ENCODE measurements at regions not wholly inside any gene's neighbourhood (a gene's known extent, or its start where the extent isn't known, plus 50 kb on each side); places are given as distances from the start of the nearest gene placed in this dataset.

- no peak for DNase-seq
These were observed 292.6 kb upstream of the CAND1 start for GRCh38 chr12:66976526-66976925.

- no peak for DNase-seq
These were observed 290.4 kb upstream of the CAND1 start for GRCh38 chr12:66978802-66979201.

GRCh38 chr12:66979251-66979650, 289.9 kb upstream of the CAND1 start:
- no peak for DNase-seq

GRCh38 chr12:66984077-66984476, 285.1 kb upstream of the CAND1 start:
- DNase-seq, result no peak

DNA sequence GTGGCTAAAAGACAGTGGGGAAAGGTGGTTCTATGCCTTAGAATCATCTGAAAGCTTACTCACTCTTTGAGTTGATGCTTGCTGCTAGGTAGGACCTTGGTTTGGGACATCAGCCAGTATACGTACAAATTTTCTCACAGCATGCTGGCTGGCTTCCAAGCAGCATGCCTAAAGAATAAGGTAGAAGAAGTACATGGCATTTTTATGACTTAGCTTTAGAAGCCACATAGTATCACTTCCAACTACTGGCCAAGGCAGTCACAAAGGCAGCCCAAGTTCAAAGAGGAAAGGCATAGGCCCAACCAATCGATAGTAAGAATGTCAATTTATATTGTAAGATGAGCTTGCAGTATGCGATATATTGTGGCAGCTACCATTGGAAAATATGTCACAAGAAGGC, 284.2 kb upstream of the CAND1 start:
- no peak for DNase-seq

DNA sequence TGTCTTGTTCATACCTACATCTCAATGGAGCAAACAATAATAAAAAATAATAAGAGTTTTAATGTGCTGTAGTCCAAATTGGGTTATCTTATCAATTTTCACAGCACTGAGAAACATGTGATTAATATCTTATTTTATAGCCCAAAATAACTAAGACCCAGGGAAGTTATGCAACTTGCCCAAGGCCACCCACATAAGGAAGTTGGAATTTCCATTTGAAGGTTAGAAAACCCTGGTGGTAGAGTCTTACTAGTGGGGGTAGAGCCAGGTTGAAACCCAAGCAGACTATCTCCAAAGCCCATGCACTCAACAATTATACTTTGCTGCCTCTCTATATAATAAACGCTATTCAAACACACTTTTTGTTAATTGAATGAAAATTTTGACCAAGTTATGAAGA, 270.0 kb upstream of the CAND1 start:
- no peak for DNase-seq

DNA sequence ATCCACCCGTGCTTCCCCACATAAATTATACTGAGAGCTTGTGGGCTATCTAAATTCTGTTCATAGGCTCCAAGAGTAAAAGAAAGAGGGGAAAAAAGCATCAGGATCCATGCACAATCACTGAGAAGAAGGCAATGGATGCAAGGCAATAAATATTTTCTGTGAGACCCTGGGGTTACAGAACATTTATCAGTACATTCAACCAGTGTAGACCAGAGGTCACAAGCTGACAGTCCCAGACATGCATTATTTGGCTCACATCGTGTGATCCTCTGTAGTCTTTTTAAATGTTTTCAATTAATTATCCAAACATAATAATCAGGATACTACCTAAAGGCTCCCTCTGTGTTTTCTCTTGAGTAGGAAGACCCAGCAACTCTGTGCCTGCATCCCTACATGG, 267.9 kb upstream of the CAND1 start:
- DNase-seq, result no peak

- DNase-seq, result no peak
These were observed 266.4 kb upstream of the CAND1 start for GRCh38 chr12:67002720-67003119.

- no peak for DNase-seq
These were observed 262.5 kb upstream of the CAND1 start for GRCh38 chr12:67006610-67007009.

- DNase-seq, result no peak
These were observed 254.5 kb upstream of the CAND1 start for GRCh38 chr12:67014642-67015041.

- no peak for DNase-seq
These were observed 251.1 kb upstream of the CAND1 start for GRCh38 chr12:67018105-67018504.

DNA sequence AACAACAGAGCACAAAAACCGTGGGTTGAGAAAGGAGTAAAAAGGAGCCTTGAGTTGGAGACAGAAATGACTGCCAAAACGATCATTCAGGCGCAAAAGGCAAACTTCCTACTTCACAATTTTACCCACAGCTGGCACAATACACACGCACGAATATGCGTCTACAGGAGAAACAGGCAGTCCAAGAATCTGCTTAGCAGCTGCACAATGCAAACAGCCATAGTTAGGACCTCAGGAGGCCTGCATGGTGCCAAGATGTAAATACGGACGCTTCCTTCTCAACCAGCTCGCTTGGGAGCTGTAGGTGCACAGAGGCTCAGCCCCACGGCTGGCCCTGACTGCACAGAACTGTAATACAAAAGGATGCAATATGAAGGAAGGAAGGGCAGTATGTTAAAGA, 250.1 kb upstream of the CAND1 start:
- no peak for DNase-seq

DNA sequence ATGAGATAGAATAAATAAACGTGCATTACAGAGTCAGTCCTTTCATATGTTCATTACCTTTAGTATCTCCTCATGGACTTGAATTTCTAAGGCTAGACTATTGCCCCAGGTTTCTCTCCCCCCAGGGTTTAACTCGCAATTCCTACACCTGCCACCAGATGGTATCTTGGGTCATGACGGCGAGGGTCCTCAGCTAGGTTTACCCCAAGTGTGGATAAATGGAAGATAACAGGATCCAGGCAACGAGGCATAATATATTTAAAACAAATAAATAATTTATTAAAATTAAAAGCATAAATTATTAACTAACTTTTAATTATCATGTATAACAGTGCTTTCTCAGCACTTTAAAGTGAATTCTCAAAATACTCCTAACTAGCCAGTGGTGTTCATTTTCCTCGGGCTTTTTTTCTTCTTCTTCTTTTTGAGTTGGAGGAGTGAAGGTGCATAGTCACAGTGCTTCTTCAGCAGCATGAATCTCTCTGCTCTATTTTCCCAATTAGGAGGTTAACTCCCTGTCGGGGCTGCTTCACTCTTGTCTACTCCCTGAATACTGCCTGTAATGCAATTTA, 243.5 kb upstream of the CAND1 start:
- DNase-seq, result peak; percentile 4 to 48

DNA sequence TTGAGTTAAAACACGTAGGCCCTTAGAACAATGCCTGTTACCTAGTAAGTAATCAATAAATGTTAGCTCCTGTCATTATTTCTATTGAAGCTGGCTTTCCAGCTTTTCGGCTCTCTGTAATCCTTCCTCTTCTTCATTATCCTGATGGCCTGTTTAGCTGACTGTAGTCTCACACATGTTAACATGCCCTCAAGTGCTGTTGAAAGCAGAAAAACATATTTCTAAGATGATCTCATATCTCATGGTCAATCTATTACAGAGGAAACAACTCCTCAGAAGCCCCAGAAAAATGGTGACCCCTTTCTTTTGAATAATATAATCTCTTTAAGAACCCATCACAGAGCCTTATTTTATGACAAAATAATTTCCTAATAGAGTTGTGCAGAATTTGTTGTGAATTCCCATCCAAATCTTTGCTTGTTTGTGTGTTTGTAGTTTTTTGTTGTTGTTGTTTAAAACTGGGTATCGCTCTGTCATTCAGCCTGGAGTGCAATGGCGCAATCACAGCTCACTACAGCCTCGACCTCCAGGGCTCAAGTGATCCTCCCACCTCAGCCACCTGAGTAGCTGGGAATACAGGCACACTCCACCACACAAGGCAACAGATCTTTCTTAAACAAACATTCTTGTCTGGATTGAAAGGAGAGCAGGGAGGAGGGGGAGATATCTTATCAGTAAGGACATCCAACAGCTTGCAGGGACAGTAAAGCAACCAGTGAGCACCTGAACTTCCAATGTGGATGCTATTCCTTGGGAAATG, 242.5 kb upstream of the CAND1 start:
- no peak for DNase-seq

DNA sequence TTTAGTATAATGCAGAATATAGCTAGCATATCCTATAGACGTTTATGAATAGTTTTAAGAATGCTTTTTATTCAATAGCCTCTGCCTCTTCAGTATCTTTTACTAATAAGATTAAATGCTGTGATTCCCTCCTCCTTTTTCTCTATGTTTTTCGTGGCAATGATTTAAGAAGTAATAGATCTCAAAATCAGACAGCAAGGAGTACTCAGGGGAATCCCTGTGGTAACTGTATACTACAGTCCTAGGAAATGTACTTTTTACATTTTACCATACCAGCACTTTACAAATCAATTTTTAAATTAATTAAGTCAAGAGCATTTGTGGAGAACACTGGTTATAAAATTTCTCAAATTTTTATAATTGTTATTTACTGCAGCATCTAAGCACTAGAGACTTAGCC, 240.6 kb upstream of the CAND1 start:
- DNase-seq, result no peak

DNA sequence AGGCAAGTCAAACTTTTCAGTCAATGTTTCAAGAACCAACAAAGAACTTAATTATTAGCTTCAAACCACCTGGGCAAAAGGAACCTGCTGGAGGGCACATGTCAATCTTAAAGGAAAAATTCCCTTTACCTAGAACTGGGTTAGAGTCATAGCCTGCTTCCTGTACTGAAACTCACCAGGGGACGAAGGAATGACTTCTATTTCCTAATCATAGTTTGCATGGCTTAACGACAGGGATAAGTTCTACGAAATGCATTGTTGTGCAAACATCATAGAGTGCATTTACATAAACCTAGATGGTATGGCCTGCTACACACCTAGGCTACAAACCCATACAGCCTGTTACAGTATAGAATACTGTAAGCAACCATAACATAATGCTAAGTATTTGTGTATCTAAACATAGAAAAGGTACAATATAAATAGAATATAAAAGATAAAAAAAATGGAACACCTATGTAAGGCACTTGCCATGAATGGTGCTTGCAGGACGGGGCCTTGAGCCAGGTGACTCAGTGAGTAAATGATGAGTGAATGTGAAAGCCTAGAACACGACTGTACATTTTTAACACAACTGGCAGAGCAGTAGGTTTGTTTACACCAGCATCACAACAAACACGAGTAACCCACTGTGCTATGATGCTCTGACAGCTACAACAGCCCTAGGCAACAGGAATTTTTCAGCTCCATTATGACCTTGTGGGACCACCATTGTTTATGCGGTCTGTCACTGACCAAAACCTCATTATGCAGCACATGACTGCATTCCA, 234.9 kb upstream of the CAND1 start:
- DNase-seq, result no peak

DNA sequence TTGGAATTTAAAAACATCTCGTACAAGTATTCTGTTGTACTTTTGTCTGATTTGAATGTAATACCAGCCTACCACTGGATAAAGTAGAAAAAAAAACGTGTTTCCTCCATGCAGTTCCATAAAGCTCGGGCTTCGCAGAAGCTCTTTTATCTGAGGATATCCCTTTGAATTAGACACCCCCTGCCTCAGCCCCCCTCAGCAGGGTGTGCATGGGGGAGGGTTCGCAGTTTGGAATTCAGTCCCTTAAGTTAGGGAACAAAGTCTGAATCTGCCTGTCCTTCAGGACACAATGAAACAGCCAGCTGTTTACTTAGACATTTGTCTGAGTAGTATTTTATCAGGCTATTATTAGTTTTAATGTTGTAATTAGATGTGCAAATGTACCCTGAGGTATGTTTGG, 234.0 kb upstream of the CAND1 start:
- DNase-seq, result no peak

- DNase-seq, result no peak
These were observed 230.7 kb upstream of the CAND1 start for GRCh38 chr12:67038486-67038885.

GRCh38 chr12:67039995-67040860, 228.9 kb upstream of the CAND1 start:
- no peak for DNase-seq

DNA sequence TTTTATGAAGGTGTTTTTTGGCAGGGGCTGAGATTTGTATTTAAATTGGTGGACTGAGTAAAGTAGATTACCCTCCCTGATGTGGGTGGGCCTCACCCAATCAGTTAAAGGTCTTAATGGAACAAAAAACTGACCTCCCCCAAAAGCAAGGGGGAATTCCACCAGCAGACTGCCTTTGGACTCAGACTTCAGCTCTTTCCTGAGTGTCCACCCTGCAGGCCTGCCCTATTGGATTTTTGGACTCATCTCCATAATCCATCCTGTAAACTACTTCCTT, 228.4 kb upstream of the CAND1 start:
- DNase-seq, result no peak

DNA sequence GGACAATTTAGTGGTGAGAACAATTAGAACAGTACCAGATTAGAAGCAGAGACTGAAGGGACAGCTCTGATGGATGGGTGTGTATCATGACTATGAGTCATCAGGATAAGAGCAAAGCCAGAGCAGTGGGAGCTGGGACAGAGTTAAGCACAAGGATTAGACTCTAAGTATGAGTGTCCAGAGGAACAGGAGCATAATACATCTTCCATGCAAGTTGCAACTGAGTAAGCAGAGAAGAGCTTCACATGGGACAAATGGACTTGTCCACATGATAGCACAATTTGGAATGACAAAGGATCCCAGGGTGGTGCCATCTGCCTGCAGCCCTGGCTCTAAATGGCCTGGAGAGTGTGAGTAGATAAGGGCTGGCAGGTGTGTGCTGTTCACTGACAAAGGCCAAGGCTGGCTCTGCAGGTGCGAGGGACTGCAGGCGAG, 226.4 kb upstream of the CAND1 start:
- no peak for DNase-seq

GRCh38 chr12:67043771-67044170, 225.4 kb upstream of the CAND1 start:
- no peak for DNase-seq

GRCh38 chr12:67045650-67046049, 223.5 kb upstream of the CAND1 start:
- no peak for DNase-seq
